A172 (cell line): ENCODE measurements at regions not wholly inside any gene's neighbourhood (a gene's known extent, or its start where the extent isn't known, plus 50 kb on each side); places are given as distances from the start of the nearest gene placed in this dataset.
"Not testable (repeated sequence)": the region's sequence is repeated elsewhere in the genome, so short reads cannot be mapped to it uniquely, and the experiment has no call there.

ENCODE experiments used
- DNase-seq: peaks from one replicate; pipeline ENCODE4 v3.0.0-alpha.2; 2015; ENCODE audit warnings: low spot score

GRCh38 chr17:46460129-46460528 is 52.1 kb upstream of the LRRC37A2 start:
- DNase-seq = not testable (repeated sequence)

GRCh38 chr17:46455069-46455468 is 57.2 kb upstream of the LRRC37A2 start:
- not testable (repeated sequence) for DNase-seq

GRCh38 chr17:46454572-46454971 is 57.7 kb upstream of the LRRC37A2 start:
- DNase-seq = not testable (repeated sequence)

GRCh38 chr17:46453077-46453476 is 59.2 kb upstream of the LRRC37A2 start:
- not testable (repeated sequence) for DNase-seq

- DNase-seq = not testable (repeated sequence)
Measured at GRCh38 chr17:46445849-46446248, 66.4 kb upstream of the LRRC37A2 start.

GRCh38 chr17:46445411-46445810 is 66.9 kb upstream of the LRRC37A2 start:
- not testable (repeated sequence) for DNase-seq

- not testable (repeated sequence) for DNase-seq
Measured at GRCh38 chr17:46442153-46442552, 70.1 kb upstream of the LRRC37A2 start.

- DNase-seq = not testable (repeated sequence)
Measured at GRCh38 chr17:46440665-46441064, 71.6 kb upstream of the LRRC37A2 start.

GRCh38 chr17:46434450-46435062 is 73.0 kb upstream of the ARL17B start:
- DNase-seq = not testable (repeated sequence)

GRCh38 chr17:46430300-46430699 is 68.7 kb upstream of the ARL17B start:
- DNase-seq = not testable (repeated sequence)

GRCh38 chr17:46429675-46430074 is 68.1 kb upstream of the ARL17B start:
- DNase-seq = not testable (repeated sequence)

- not testable (repeated sequence) for DNase-seq
Measured at GRCh38 chr17:46424187-46424884, 62.8 kb upstream of the ARL17B start.

- peak; percentile 0 for DNase-seq
Measured at GRCh38 chr17:46417907-46418306, 56.3 kb upstream of the ARL17B start.

- not testable (repeated sequence) for DNase-seq
Measured at GRCh38 chr17:46417261-46417660, 55.7 kb upstream of the ARL17B start.

GRCh38 chr17:46414559-46414958 is 53.0 kb upstream of the ARL17B start:
- DNase-seq = not testable (repeated sequence)

GRCh38 chr17:46412156-46412555 is 50.6 kb upstream of the ARL17B start:
- not testable (repeated sequence) for DNase-seq

- not testable (repeated sequence) for DNase-seq
Measured at GRCh38 chr17:46411172-46411852, 49.7 kb upstream of the ARL17B start.
